Tongue (tissue), 1 donor: ENCODE measurements at regions not wholly inside any gene's neighbourhood (a gene's known extent, or its start where the extent isn't known, plus 50 kb on each side); places are given as distances from the start of the nearest gene placed in this dataset.

Source experiments
- DNase-seq: peaks from one replicate; pipeline ENCODE4 v3.0.0-alpha.2; 2015

DNA sequence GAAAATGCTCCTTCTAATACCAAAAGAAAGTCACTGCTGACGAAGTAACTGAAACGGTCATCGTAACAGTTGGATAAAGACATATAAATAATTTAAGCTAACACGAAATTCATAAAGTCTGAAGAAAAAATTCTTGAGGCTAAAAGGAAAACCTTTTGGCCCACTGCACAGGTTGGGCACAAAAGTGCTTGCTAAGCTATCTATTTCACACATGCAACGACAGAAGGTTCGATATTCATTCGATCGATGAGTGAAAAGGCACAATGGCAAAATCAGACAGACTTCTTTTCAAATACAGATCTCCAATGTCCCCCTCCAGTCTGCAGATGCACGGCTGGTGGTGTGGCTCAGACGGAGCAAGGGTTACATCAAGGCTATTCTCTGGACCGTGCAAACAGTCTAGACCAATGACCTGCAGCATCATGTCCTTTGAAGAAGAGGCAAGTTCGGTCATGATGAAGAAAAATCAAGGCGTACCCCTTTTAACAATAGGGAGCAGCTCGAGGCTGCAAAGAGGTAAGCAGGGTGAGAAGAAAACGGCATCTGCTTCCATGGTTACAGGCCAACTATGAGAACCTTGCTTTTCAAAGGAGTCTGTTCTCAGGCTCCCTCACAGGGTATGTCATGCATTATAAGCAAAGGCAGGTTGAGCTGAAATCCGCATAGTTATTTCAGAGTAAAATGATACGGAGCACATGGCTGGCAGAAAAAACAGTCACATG lies 579.6 kb downstream of the USP25 start:
- peak; percentile 75 for DNase-seq

GRCh38 chr21:16310176-16310575 lies 580.4 kb downstream of the USP25 start:
- no peak for DNase-seq

DNA sequence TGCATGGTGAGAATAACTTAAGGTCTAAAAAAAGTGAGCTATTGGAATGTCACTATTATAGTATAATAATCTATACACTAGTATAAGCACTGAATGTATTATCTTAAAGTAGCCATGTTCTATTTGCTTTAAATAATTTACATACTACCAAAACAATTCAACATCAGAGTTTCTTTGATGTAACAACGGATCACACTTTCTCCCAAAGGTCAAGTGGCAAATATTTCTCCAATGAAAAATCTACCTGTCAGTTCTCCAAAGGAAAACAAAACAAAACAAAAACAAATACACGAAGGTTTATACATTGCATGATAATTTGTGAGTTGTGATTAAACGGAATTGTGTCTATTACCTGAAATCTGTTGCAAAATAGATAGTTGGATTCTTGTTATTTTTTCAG lies 581.4 kb downstream of the USP25 start:
- no peak for DNase-seq

DNA sequence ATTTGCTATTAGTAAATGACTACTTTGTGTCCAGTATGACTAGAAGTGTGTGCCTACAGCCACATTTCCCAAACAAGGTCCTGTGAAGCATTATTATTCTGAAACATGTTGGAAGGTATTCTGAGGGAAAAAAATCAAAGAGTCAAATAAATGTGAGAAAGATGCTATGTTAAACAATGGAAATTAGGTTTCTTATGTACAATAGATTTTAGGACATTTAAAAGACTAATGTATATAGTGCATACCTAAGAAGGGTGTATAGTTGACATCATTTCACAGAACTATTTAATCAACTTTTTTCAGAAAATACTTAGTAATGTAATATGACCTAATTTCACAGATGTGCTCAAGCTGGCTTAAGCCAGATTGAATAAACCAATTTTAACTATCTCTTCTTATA lies 582.5 kb downstream of the USP25 start:
- peak; percentile 36 for DNase-seq

- no peak for DNase-seq
Measured at GRCh38 chr21:16315223-16315622, 585.4 kb downstream of the USP25 start.

DNA sequence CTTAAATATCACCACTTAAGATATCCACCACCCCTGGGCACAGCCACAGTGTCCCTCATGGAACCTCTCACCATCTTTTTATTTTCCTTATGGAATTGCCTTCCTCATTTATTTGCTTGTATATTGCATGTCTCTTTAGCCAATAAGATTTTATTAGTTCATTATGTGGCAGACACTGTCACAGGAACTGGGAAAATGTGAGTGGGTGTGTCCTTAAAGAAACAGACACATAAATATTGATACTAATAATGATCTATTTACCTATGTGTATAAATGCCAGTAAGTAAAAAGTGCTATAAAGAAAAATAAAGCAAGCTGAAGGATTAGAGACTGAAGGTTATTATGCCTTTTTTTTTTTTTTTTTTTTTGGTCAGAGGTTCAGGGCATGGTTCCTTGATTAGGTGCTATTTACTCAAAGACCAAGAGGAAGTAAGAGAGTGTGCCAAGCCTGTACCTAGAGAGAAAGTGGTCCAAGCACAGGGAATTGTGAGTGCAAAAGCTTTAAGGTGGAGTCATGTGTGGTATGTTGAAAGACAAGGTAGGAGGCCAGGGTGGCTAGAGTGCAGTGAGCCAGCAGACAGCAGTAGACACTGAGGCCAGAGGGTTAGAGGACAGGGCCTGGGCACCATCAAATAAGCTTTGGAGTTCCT lies 589.0 kb downstream of the USP25 start:
- no peak for DNase-seq

GRCh38 chr21:16320110-16320509 lies 590.3 kb downstream of the USP25 start:
- DNase-seq = no peak

DNA sequence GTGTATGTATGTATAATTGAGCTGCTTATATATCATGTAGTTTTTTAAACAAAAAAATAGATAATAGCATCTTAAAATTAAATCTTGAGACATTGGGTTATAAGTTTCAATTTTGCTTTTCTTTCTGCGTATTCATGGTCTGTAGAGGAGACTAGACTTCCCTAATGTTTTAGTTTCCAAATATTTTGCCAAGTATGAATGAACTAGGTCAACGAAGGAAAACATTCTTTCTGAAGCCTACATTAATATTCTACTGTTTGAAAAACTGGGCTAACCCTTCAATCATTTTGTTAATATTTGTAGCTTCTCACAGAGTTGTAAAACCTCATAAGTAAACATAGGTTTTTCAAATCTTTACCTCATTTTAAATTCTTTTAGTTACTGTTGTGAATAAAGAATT lies 592.7 kb downstream of the USP25 start:
- no peak for DNase-seq

- DNase-seq = no peak
Measured at GRCh38 chr21:16323596-16323995, 593.8 kb downstream of the USP25 start.

- no peak for DNase-seq
Measured at GRCh38 chr21:16324630-16325029, 594.8 kb downstream of the USP25 start.

GRCh38 chr21:16330082-16330907 lies 600.5 kb downstream of the USP25 start:
- DNase-seq = peak; percentile 92

DNA sequence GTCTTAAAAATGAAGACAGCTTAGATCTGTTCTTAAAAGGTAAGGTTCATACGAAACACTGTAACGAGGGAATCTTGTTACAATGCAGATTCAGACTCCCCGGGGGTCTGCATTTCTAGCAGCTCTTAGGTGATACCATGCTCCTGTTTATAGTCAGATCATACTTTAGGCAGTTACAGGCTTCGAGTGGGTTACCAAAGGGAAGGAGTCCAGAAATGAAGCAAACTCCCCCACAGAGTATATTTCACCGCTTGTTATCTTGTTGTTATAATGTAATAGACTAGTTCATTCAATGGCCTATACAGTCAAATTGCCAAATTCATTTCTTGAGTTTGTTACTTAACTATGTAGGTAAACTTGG lies 601.1 kb downstream of the USP25 start:
- no peak for DNase-seq

DNA sequence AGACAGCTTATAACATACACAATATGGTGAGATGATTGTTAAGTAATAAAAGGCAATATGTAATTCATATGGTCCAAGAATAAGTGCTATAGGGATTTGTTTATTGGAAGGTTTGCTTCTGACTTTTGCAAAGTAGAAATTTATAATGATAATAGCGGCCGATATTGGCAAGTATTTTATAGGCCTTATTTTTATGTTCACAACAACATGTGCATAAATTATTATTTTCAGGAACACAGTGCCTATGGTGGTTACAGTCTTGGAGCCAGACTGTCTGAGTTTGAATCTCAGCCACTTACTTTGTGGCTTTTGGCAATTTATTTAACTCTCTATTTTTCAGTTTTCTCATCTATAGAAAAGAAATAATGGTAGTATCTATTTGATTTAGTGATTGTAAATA lies 607.5 kb downstream of the USP25 start:
- no peak for DNase-seq

- no peak for DNase-seq
Measured at GRCh38 chr21:16342932-16343331, 613.1 kb downstream of the USP25 start.

GRCh38 chr21:16343776-16344175 lies 614.0 kb downstream of the USP25 start:
- no peak for DNase-seq

DNA sequence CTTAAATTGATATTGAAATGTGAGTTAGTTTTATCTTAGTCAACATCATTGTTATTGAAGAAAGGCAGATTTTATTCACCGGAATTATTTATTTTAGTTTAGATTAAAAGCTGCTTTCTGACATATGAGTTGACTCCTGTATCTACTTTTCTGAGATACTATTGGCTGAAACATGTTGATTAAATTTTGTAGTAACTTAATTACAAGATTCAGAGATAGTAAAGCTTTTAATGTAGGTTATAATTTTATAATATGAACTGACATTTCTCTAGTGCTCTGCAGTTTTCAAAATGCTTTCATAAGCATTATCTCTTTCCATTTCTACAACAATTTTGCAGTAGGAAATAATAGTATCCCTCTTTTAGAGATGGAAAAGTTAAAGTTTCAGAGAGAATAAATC lies 616.0 kb downstream of the USP25 start:
- DNase-seq = no peak

GRCh38 chr21:16347223-16347622 lies 617.4 kb downstream of the USP25 start:
- DNase-seq = no peak

DNA sequence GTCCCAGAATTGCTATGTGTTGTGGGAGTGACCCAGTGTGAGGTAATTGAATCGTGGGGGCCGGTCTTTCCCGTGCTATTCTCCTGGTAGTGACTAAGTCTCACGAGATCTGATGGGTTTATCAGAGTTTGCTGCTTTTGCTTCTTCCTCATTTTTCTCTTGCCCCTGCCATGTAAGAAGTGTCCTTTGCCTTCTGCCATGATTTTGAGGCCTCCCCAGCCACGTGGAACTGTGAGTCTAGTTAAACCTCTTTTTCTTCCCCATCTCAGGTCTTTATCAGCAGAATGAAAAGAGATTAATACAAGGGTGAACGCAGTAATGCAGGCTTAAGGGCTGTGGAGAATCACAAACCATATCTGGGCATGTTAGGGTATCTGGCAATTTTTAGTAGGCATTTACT lies 624.0 kb downstream of the USP25 start:
- no peak for DNase-seq

DNA sequence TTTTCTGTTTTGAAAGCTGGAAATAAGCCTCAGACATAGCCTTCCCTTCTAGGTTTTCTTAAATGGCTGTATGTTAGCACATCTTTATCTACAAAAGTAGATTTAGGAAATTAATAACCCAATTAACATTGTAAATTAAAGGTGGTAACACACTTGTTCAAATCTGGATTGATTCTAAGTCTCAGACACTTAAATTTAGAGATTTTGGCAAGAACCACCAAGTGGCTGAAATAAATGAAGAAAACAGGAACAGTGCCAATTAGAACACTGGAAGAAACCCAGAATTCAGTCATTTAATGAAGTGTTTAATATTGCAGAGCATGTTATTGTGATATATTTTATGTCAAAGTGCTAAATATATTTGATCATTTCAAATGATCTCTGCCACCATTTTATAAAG lies 628.2 kb downstream of the USP25 start:
- peak; percentile 26 for DNase-seq

GRCh38 chr21:16358784-16359183 lies 629.0 kb downstream of the USP25 start:
- no peak for DNase-seq

GRCh38 chr21:16363100-16363499 lies 633.3 kb downstream of the USP25 start:
- no peak for DNase-seq

DNA sequence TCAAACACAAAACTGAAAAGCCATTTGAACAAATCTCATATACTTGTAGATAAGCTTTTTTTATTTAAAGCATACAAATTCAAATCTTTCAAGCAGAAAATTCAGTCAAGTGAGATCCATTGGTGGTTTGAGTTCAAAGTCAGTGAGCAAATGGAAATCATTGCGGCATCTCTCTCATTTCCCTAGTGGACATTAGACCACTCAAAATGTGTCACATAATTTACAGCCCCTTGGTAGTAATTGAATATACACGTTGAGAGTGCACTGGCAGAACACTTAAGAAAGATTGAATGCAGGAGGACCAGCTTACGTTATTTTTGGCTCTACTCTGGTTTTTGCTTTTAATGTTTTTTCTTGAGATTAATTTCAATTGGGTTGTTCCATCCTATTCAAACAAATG lies 633.7 kb downstream of the USP25 start:
- DNase-seq = no peak

DNA sequence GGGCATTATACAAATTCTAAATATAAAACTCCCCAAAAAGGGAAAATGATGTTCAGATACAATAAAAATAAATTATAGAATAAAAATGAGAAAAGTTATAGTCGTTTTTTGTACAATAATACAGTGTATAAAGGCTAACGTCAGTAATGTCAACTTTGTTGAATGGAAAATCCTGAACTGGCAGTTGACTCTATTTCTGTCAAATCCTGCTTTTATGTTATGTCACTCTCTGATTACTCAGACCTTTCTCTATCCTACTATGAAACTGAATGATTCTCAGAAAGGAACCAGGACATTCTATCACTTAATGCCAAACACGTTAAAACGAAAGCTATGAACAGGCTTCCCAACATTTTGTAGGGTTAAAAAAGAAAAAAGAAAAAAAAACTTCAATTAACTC lies 636.4 kb downstream of the USP25 start:
- DNase-seq = peak; percentile 18

GRCh38 chr21:16367079-16367478 lies 637.3 kb downstream of the USP25 start:
- no peak for DNase-seq
